ENCODE measurements at regions not wholly inside any gene's neighbourhood (a gene's known extent, or its start where the extent isn't known, plus 50 kb on each side); places are given as distances from the start of the nearest gene placed in this dataset.

GRCh38 chr16:73390491-73390890 lies 342.6 kb upstream of the ZFHX3 start:
- Histone ChIP-seq H3K4me2 (ENCODE audit: low read depth, low read length) (no peak overlapping the region), H2BK120ac (ENCODE audit: low read depth, low read length) (no peak overlapping the region), H3K56ac (ENCODE audit: extremely low read depth, insufficient read depth, low read length) (no peak overlapping the region), H2AFZ (replicated peaks; ENCODE audit: low read length, poor library complexity) (no peak overlapping the region), H3K9me1 (ENCODE audit: insufficient read depth, low read length) (no peaks in the 10 kb centered on the region), H2AK5ac (ENCODE audit: low read depth, low read length) (no peak overlapping the region), H2AK9ac (replicated peaks; ENCODE audit: low read depth, low read length, poor library complexity) (no peak overlapping the region), H2BK5ac (ENCODE audit: low read depth, low read length, poor library complexity, severe bottlenecking) (no peak overlapping the region), H3K14ac (replicated peaks; ENCODE audit: low read depth, low read length) (no peak overlapping the region), H4K20me1 (ENCODE audit: insufficient read depth, low read length) (no peaks in the 10 kb centered on the region), H3K27me3 (ENCODE audit: control insufficient read depth, insufficient read depth, low read length) (no peaks in the 10 kb centered on the region), H3K9ac (ENCODE audit: low read depth, low read length) (no peak overlapping the region), H4K91ac (ENCODE audit: insufficient read depth, low read depth, low read length) (no peak overlapping the region), H3K27ac (ENCODE audit: insufficient read depth, low read length) (no peak overlapping the region), H4K5ac (ENCODE audit: low read depth, low read length) (no peak overlapping the region), H3K23ac (ENCODE audit: low read depth, low read length) (no peak overlapping the region), H4K8ac (ENCODE audit: low read depth in 2 of 2, low read length in 2 of 2) (no peak overlapping the region), H3K4ac (ENCODE audit: low read depth, low read length) (no peak overlapping the region), H3K79me1 (ENCODE audit: low read depth in 1 of 2, low read length in 2 of 2) (no peaks in the 10 kb centered on the region), H3K9me3 (ENCODE audit: control insufficient read depth, insufficient read depth, low read length) (no peaks in the 10 kb centered on the region; the same call in 1 of the 2 replicates), H2BK15ac (ENCODE audit: low read depth, low read length) (no peak overlapping the region), H3K36me3 (ENCODE audit: control insufficient read depth, insufficient read depth, low read length) (no peaks in the 10 kb centered on the region), H3K4me1 (ENCODE audit: control insufficient read depth, insufficient read depth, low read length) (no peaks in the 10 kb centered on the region), H3K18ac (ENCODE audit: low read depth, low read length) (no peak overlapping the region), H3K4me3 (ENCODE audit: insufficient read depth, low read depth, low read length) (no peak overlapping the region), H2BK20ac (ENCODE audit: low read depth, low read length) (no peak overlapping the region)
- no TSS peak for BruUV-seq (replicated peaks)
- ChIA-PET POLR2A (ENCODE audit: unreplicated experiment) (no interaction called here), CTCF (no interaction called here)
- no peak for TF ChIP-seq MAZ (IDR thresholded peaks at IDR 0.05; ENCODE audit: borderline replicate concordance, low read depth, low read length)
- TF ChIP-seq, protein P1, sequence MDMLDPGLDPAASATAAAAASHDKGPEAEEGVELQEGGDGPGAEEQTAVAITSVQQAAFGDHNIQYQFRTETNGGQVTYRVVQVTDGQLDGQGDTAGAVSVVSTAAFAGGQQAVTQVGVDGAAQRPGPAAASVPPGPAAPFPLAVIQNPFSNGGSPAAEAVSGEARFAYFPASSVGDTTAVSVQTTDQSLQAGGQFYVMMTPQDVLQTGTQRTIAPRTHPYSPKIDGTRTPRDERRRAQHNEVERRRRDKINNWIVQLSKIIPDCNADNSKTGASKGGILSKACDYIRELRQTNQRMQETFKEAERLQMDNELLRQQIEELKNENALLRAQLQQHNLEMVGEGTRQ (IDR thresholded peaks at IDR 0.05; ENCODE audit: low read depth, low read length), result no peak
- no peak for TF ChIP-seq BHLHE40 (IDR thresholded peaks at IDR 0.05; ENCODE audit: low read depth, low read length)
- TF ChIP-seq NFE2L2 (IDR thresholded peaks at IDR 0.05; ENCODE audit: low read depth, low read length), result no peak
- no peak for TF ChIP-seq RFX5 (IDR thresholded peaks at IDR 0.05; ENCODE audit: low read depth, low read length)
- no peak for TF ChIP-seq MXI1 (IDR thresholded peaks at IDR 0.05; ENCODE audit: borderline replicate concordance, low read depth, low read length)
- no peak for TF ChIP-seq RAD21 (IDR thresholded peaks at IDR 0.05; ENCODE audit: low read length)
- TF ChIP-seq, protein P2, sequence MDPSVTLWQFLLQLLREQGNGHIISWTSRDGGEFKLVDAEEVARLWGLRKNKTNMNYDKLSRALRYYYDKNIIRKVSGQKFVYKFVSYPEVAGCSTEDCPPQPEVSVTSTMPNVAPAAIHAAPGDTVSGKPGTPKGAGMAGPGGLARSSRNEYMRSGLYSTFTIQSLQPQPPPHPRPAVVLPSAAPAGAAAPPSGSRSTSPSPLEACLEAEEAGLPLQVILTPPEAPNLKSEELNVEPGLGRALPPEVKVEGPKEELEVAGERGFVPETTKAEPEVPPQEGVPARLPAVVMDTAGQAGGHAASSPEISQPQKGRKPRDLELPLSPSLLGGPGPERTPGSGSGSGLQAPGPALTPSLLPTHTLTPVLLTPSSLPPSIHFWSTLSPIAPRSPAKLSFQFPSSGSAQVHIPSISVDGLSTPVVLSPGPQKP (IDR thresholded peaks at IDR 0.05; ENCODE audit: borderline replicate concordance, low read depth, low read length), result no peak
- TF ChIP-seq CTCF (conservative IDR thresholded peaks at IDR 0.05; ENCODE audit: low read depth, low read length), result no peak
- no peak for TF ChIP-seq RCOR1 (IDR thresholded peaks at IDR 0.05; ENCODE audit: insufficient replicate concordance, low read length)
- no peak for TF ChIP-seq MAFK (IDR thresholded peaks at IDR 0.05; ENCODE audit: low read depth, low read length)
- TF ChIP-seq CHD1 (IDR thresholded peaks at IDR 0.05; ENCODE audit: low read depth, low read length), result no peak
- TF ChIP-seq POLR2A (IDR thresholded peaks at IDR 0.05; ENCODE audit: low read depth, low read length), result no peak
- no peak for TF ChIP-seq CEBPB (IDR thresholded peaks at IDR 0.05; ENCODE audit: low read depth, low read length)
- TF ChIP-seq FOS (IDR thresholded peaks at IDR 0.05; ENCODE audit: low read depth, low read length), result no peak
- TF ChIP-seq SMC3 (IDR thresholded peaks at IDR 0.05; ENCODE audit: low read depth, low read length), result no peak
- DNase-seq (no peak), ATAC-seq (ENCODE audit: low read depth) (no peak)
- intact Hi-C loops (cut with micrococcal nuclease), result no loop called here
- in situ Hi-C loops (cut with MboI; ENCODE audit: low sequenced_read_pairs), result no loop called here
- no CpG with 5 or more reads among the region's 5 CpGs for WGBS, 2 experiments (ENCODE audit: extremely low coverage in 2 of 2, insufficient read length in 1 of 2)
- dilution Hi-C loops (cut with HindIII; ENCODE audit: low sequenced_read_pairs, unreplicated experiment), result no loop called here
